Endodermal cell (in vitro differentiated cells): ENCODE measurements at regions not wholly inside any gene's neighbourhood (a gene's known extent, or its start where the extent isn't known, plus 50 kb on each side); places are given as distances from the start of the nearest gene placed in this dataset.

Experiments used
- DNase-seq: peaks from one replicate; pipeline ENCODE4 v3.0.0-alpha.2; 2017
- H3K27ac ChIP-seq: 2 replicates; pipeline ENCODE4 v1.5.1; 2013; ENCODE audit warnings: mild to moderate bottlenecking, low read depth, low read length, moderate library complexity
- H3K27me3 ChIP-seq: 2 replicates; pipeline ENCODE4 v1.6.1; 2013; ENCODE audit warnings: mild to moderate bottlenecking, low read length, moderate library complexity; ENCODE audit not compliant: insufficient read depth, control insufficient read depth, poor library complexity, severe bottlenecking
- H3K36me3 ChIP-seq: 2 replicates; pipeline ENCODE4 v1.7.0; 2013; ENCODE audit warnings: mild to moderate bottlenecking, low read length, moderate library complexity; ENCODE audit not compliant: control insufficient read depth, insufficient read depth
- H3K4me1 ChIP-seq: one replicate; pipeline ENCODE4 v1.7.0; 2013; ENCODE audit warnings: low read length; ENCODE audit not compliant: control insufficient read depth, insufficient read depth
- H3K4me3 ChIP-seq: 2 replicates; pipeline ENCODE4 v1.5.1; 2013; ENCODE audit warnings: mild to moderate bottlenecking, low read length, moderate library complexity
- H3K9ac ChIP-seq: 2 replicates; pipeline ENCODE4 v1.6.1; 2013; ENCODE audit warnings: mild to moderate bottlenecking, low read length, moderate library complexity; ENCODE audit not compliant: poor library complexity, severe bottlenecking; ENCODE audit errors: extremely low read depth
- H3K9me3 ChIP-seq: 2 replicates; pipeline ENCODE4 v1.6.1; 2013; ENCODE audit warnings: mild to moderate bottlenecking, low read length, moderate library complexity; ENCODE audit not compliant: control insufficient read depth
- H3K27ac Mint-ChIP-seq: 2 replicates; pipeline ENCODE4 v1.8.0; 2020; ENCODE audit warnings: mixed read lengths
- H3K27me3 Mint-ChIP-seq: 2 replicates; pipeline ENCODE4 v1.8.0; 2021; ENCODE audit warnings: mild to moderate bottlenecking, mixed read lengths; ENCODE audit not compliant: insufficient read depth
- H3K36me3 Mint-ChIP-seq: 2 replicates; pipeline ENCODE4 v1.8.0; 2020; ENCODE audit warnings: low read depth, mixed read lengths
- H3K4me1 Mint-ChIP-seq: 2 replicates; pipeline ENCODE4 v1.8.0; 2020; ENCODE audit warnings: mixed read lengths
- H3K4me3 Mint-ChIP-seq: 2 replicates; pipeline ENCODE4 v1.8.0; 2020; ENCODE audit warnings: mild to moderate bottlenecking, moderate library complexity, mixed read lengths
- H3K9me3 Mint-ChIP-seq: 2 replicates; pipeline ENCODE4 v1.8.0; 2020; ENCODE audit warnings: mild to moderate bottlenecking, mixed read lengths
- CTCF ChIP-seq: fragments of 200-600 bp; sonication (generic); conservative IDR thresholded peaks from 2 replicates; pipeline ENCODE4 v1.5.0; 2021; ENCODE audit warnings: antibody characterized with exemption, mild to moderate bottlenecking
- WGBS, 2 experiments: methylation state at CpG; one replicate each; pipeline versions ENCODE4 v1.1.5 to v1.1.7; 2013; ENCODE audit warnings: missing lambda C conversion rate in 2 of 2, mixed read lengths in 1 of 2; ENCODE audit not compliant: insufficient coverage in 1 of 2, insufficient read length in 1 of 2; 5-methylcytosine and 5-hydroxymethylcytosine counted together

GRCh38 chr1:226497991-226498639, 50.4 kb upstream of the STUM start:
- DNase-seq: no peak
- Histone ChIP-seq H3K4me1 (no peaks in the 10 kb centered on the region), H3K4me3 (no peak overlapping the region), H3K36me3 (no peaks in the 10 kb centered on the region), H3K9ac (no peak overlapping the region), H3K27me3 (no peaks in the 10 kb centered on the region), H3K9me3 (no peaks in the 10 kb centered on the region), H3K27ac (no peak overlapping the region)
- no peaks in the 10 kb centered on the region for H3K36me3 Mint-ChIP-seq
- no peaks in the 10 kb centered on the region for H3K4me1 Mint-ChIP-seq
- WGBS, 2 experiments: 84 to 86% methylated on average over 6 to 12 of the region's 12 CpGs
- peaks cover 23% of the 10 kb centered on the region for H3K27me3 Mint-ChIP-seq
- H3K4me3 Mint-ChIP-seq: no peak overlapping the region
- H3K27ac Mint-ChIP-seq: no peak overlapping the region
- no peak for TF ChIP-seq CTCF
- peaks cover 5% of the 10 kb centered on the region for H3K9me3 Mint-ChIP-seq

- H3K27ac ChIP-seq: no peak overlapping the region
- no peak overlapping the region for H3K27ac Mint-ChIP-seq
- TF ChIP-seq CTCF: no peak
Measured at GRCh38 chr1:226498640-226499008, 49.9 kb upstream of the STUM start.

More at GRCh38 chr1:226498640-226499008, 49.9 kb upstream of the STUM start:
- peaks cover 5% of the 10 kb centered on the region for H3K9me3 Mint-ChIP-seq
- Histone ChIP-seq H3K4me1 (no peaks in the 10 kb centered on the region), H3K9me3 (no peaks in the 10 kb centered on the region), H3K27me3 (no peaks in the 10 kb centered on the region), H3K36me3 (no peaks in the 10 kb centered on the region), H3K9ac (no peak overlapping the region), H3K4me3 (no peak overlapping the region)
- H3K36me3 Mint-ChIP-seq: no peaks in the 10 kb centered on the region
- peaks cover 24% of the 10 kb centered on the region for H3K27me3 Mint-ChIP-seq
- no peaks in the 10 kb centered on the region for H3K4me1 Mint-ChIP-seq
- H3K4me3 Mint-ChIP-seq: no peak overlapping the region
- WGBS, 2 experiments: 91 to 100% methylated on average over 2 to 6 of the region's 6 CpGs
- no peak for DNase-seq
